Thoracic aorta (tissue), 2 donors: ENCODE measurements at regions not wholly inside any gene's neighbourhood (a gene's known extent, or its start where the extent isn't known, plus 50 kb on each side); places are given as distances from the start of the nearest gene placed in this dataset.

Source experiments
- ATAC-seq: fragments of 150-250 bp; one replicate; pipeline ENCODE4 v1.8.0; 2017; ENCODE audit warnings: low read depth; ENCODE audit not compliant: insufficient number of reproducible peaks, low FRiP score
- DNase-seq: peaks from one replicate; pipeline ENCODE4 v3.0.0-alpha.2; 2020; ENCODE audit warnings: low spot score
- H3K27ac ChIP-seq, 2 donors: fragments of 200-600 bp; sonication (generic); 1 replicate in 1 of 2; 2 replicates in 1 of 2; pipeline ENCODE4 v1.5.1; 2016; ENCODE audit warnings: mild to moderate bottlenecking in 2 of 2, moderate library complexity in 2 of 2
- H3K27me3 ChIP-seq: fragments of 200-600 bp; sonication (generic); replicated peaks from 2 replicates; pipeline ENCODE4 v1.6.0; 2016; ENCODE audit warnings: mild to moderate bottlenecking; ENCODE audit not compliant: insufficient read depth
- H3K36me3 ChIP-seq: fragments of 200-600 bp; sonication (generic); one replicate; pipeline ENCODE4 v1.5.1; 2016
- H3K4me1 ChIP-seq, 2 donors: fragments of 200-600 bp; sonication (generic); 1 replicate in 1 of 2; 2 replicates in 1 of 2; pipeline versions ENCODE4 v1.5.1 to v1.6.0; 2016; ENCODE audit warnings: low read depth in 2 of 2, mild to moderate bottlenecking in 1 of 2; ENCODE audit not compliant: control insufficient read depth in 1 of 2
- H3K4me3 ChIP-seq: fragments of 200-600 bp; sonication (generic); 2 replicates; pipeline ENCODE4 v1.5.1; 2016; ENCODE audit warnings: mild to moderate bottlenecking
- H3K9me3 ChIP-seq: fragments of 200-600 bp; sonication (generic); 2 replicates; pipeline ENCODE4 v1.5.1; 2016
- TF ChIP-seq, protein P1 (sequence below): fragments of 200-600 bp; sonication (generic); IDR thresholded peaks from one replicate; pipeline ENCODE4 v1.5.1; 2019; ENCODE audit warnings: antibody characterized with exemption

DNA sequence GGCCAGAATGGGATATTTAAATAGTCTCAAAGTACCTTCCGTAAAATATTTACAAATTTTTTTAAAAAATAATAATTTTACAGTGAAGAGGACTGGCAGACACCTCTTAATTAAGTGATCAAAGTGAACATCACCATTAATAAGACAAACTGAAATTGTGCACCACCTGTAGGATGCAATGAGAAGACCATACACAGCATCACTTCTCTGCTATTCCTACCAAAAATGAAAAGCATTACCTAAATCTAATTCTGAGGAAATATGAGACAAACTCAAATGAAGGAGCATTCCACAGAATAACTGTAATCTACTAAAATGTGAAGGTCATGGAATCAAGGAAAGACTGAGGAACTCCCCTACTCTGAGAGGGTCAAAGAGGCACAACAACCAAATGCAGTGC is 68.2 kb upstream of the PRDX6 start:
- TF ChIP-seq, protein P1, sequence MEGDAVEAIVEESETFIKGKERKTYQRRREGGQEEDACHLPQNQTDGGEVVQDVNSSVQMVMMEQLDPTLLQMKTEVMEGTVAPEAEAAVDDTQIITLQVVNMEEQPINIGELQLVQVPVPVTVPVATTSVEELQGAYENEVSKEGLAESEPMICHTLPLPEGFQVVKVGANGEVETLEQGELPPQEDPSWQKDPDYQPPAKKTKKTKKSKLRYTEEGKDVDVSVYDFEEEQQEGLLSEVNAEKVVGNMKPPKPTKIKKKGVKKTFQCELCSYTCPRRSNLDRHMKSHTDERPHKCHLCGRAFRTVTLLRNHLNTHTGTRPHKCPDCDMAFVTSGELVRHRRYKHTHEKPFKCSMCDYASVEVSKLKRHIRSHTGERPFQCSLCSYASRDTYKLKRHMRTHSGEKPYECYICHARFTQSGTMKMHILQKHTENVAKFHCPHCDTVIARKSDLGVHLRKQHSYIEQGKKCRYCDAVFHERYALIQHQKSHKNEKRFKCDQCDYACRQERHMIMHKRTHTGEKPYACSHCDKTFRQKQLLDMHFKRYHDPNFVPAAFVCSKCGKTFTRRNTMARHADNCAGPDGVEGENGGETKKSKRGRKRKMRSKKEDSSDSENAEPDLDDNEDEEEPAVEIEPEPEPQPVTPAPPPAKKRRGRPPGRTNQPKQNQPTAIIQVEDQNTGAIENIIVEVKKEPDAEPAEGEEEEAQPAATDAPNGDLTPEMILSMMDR, result no peak
- DNase-seq (no peak), ATAC-seq (no peak)
- H3K27ac ChIP-seq, result no peak overlapping the region
- no peaks in the 10 kb centered on the region for H3K36me3 ChIP-seq
- H3K9me3 ChIP-seq, result no peaks in the 10 kb centered on the region
- no peaks in the 10 kb centered on the region for H3K27me3 ChIP-seq
- no peak overlapping the region for H3K4me3 ChIP-seq
- H3K4me1 ChIP-seq, result peaks cover 7% of the 10 kb centered on the region in 2 donors

DNA sequence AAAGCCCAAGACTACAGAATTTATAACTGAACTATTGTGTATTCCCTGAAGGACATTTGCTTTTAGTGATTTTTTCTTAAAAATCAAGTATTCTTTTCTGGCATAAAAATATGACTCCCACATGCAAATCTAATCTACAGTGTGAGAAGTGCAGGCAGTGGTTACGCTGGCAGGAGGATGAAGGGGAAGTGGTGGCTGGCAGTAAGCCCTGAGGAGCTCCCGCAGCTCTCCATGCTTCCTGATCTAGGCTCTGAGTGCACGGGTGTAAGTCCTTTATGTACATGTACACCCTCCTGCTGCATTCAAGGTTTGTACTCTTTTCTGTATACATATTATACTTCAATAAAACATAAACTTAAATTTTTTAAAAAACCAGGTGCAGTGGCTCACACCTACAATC is 67.5 kb upstream of the PRDX6 start:
- H3K36me3 ChIP-seq, result no peaks in the 10 kb centered on the region
- DNase-seq, result no peak
- H3K4me3 ChIP-seq, result no peak overlapping the region
- TF ChIP-seq, protein P1, result no peak
- ATAC-seq, result no peak
- no peak overlapping the region for H3K27ac ChIP-seq
- no peaks in the 10 kb centered on the region for H3K9me3 ChIP-seq
- H3K4me1 ChIP-seq, result peaks cover 7% of the 10 kb centered on the region in 2 donors
- no peaks in the 10 kb centered on the region for H3K27me3 ChIP-seq

DNA sequence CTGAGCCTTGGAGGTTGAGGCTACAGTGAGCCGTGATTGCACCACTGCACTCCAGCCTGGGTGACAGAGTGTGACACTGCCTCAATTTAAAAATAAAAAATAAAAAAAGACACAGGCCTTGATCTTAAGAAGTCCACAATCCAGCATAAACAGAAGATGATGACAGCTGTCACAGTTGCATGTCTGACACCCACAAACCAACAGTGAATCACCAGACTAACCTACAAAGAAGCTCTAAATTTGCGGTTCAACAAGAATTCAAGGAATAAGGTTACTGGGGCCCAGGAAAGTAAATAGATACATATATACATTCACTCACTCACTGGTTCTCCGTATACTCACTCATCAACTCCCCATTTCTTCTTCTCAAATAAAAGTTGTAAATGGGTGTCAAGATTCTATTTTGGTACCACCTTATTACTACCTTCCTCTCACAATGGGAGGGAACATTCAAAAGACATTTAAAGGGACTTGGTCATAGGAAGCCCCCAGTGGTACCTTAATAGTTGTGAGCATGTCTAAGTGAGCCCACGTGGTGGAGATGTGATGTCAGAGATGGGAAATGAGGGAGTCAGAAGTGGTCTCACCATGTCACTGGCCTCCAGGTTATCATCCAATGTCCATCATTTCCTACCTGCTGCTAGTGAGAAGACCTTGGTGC is 66.9 kb upstream of the PRDX6 start:
- Histone ChIP-seq H3K9me3 (no peaks in the 10 kb centered on the region), H3K27me3 (no peaks in the 10 kb centered on the region), H3K4me3 (no peak overlapping the region), H3K27ac (no peak overlapping the region), H3K36me3 (no peaks in the 10 kb centered on the region), H3K4me1 (peaks cover 4 to 7% of the 10 kb centered on the region in 2 donors)
- no peak for ATAC-seq
- DNase-seq, result no peak
- TF ChIP-seq, protein P1, result no peak

DNA sequence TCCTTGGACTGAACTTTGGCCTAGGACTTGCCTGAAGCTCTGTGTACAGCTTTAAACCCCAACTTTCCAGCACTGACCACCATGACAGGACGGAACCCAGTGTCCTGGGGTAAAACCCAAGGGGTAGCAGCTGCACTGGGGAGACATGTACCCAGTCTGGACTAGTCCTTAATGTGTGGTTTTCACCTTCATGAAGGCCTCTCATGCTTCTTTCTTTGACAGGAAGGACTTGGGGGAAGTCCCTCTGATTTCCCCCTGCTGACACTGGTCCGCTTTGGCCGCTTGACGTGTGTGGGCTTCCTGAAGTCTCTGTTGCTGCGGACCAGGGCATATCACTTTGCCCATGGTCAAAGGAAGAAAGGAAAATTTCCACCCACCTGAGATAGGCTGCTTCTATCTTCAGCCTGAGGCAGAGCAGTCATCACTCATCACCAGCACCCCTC is 66.3 kb upstream of the PRDX6 start:
- ATAC-seq (no peak), DNase-seq (no peak)
- TF ChIP-seq, protein P1, result no peak
- Histone ChIP-seq H3K27me3 (no peaks in the 10 kb centered on the region), H3K9me3 (no peaks in the 10 kb centered on the region), H3K4me3 (no peak overlapping the region), H3K36me3 (no peaks in the 10 kb centered on the region), H3K27ac (no peak overlapping the region), H3K4me1 (peaks cover 0 to 7% of the 10 kb centered on the region in 2 donors)

DNA sequence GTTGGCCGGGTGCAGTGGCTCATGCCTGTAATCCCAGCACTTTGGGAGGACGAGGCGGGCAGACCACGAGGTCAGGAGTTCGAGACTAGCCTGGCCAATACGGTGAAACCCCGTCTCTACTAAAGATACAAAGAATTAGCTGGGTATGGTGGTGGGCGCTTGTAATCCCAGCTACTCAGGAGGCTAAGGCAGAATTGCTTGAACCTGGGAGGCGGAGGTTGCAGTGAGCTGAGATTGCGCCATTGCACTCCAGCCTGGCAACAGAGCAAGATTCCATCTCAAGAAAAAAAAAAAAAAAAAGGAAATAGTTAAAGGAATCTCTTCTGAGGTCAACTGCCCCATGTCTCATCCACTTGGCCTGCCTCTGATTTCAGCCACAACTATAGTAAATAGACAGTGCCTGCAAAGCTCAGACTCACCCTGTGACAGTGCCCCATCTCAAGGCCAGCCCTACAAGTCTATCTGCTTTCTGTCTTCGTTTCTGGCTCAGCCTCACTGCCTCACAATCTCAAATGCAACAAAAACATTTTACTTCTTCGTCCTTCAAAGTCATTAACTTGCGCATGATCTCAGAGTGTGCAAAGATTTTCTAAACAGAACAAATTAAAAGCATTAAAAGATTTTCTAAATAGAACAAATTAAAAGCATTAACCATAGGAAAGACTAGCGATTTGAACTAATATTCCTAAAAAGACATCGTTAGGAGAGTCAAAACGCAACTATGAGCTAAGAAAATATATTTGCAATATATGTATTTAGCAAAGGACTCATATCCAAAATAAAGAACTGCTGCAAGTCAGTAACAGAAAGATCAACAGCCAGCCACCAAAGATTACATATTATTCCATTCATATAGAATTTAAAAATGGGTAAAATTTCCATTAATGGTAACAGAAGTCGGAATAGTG is 65.0 kb upstream of the PRDX6 start:
- DNase-seq, result no peak
- H3K4me3 ChIP-seq, result no peak overlapping the region
- no peak for ATAC-seq
- no peaks in the 10 kb centered on the region for H3K27me3 ChIP-seq
- no peaks in the 10 kb centered on the region for H3K9me3 ChIP-seq
- no peaks in the 10 kb centered on the region for H3K36me3 ChIP-seq
- H3K27ac ChIP-seq, result no peak overlapping the region
- TF ChIP-seq, protein P1, result no peak
- H3K4me1 ChIP-seq, result peaks cover 0 to 7% of the 10 kb centered on the region in 2 donors
